Left colon (tissue), 2 donors: ENCODE measurements at regions not wholly inside any gene's neighbourhood (a gene's known extent, or its start where the extent isn't known, plus 50 kb on each side); places are given as distances from the start of the nearest gene placed in this dataset.
"Not testable (repeated sequence)": the region's sequence is repeated elsewhere in the genome, so short reads cannot be mapped to it uniquely, and the experiment has no call there.

Source experiments
- ATAC-seq: fragments of 200-7000 bp; cut with Tn5 transposase; one replicate; pipeline ENCODE4 v1.9.1; 2020; ENCODE audit warnings: mild to moderate bottlenecking, moderate library complexity
- DNase-seq, 2 donors: peaks; one replicate each; pipeline ENCODE4 v3.0.0-alpha.2; 2020
- intact Hi-C, 2 donors: fragments of 100-400 bp; cut with DNase I in 1 of 2; cut with micrococcal nuclease in 1 of 2; formaldehyde crosslinking; loops; one replicate each; pipeline versions ENCODE4 v1.11.2 to v1.14.0; 2022; cut with DNase I, micrococcal nuclease
- donor health status: DM: no; HTN: no; CAD: no.
- donor health status: DM: yes; HTN: yes; CAD: no.

DNA sequence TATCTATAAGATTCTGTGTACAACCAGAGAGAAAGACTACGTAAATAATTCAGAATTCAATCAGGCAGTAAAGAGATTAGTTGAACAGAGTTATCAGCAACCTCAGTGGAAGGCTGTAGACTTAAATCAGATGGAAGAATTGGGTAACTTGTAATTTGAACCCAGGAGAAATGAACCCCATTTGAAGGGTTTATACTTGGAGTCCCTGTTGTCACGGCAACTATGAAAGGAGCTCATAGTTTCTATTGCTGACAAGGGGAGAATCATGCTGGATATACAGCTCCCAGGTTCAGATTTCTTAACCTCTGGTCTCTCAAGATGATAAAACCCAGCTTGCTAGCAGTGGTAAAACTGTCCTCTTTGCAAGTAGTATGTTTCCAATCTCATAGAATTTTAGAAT lies 54.4 kb upstream of the BMP4 start:
- DNase-seq, result no peak
- no peak for ATAC-seq
- intact Hi-C loops, result no loop called here

DNA sequence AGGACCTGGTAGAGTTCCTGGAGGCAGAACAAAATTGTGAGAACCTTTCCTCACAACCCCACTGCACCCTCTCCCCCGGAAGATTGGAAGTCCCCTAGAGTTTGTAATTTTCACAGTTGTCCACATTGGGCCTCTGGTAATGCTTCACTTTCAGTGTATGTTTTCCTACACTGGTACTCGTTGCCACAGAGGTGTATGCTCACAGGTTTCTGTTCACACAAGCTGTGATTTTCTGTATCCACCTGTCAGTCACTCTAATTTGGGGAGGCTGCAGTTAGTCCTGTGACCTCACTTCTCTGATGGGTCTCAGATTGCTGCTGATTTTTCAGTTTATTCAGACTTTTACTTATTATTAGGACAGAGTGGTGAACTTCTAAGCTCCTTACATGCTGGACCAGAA lies 66.4 kb upstream of the BMP4 start:
- intact Hi-C loops, result no loop called here
- DNase-seq (no peak), ATAC-seq (no peak)

DNA sequence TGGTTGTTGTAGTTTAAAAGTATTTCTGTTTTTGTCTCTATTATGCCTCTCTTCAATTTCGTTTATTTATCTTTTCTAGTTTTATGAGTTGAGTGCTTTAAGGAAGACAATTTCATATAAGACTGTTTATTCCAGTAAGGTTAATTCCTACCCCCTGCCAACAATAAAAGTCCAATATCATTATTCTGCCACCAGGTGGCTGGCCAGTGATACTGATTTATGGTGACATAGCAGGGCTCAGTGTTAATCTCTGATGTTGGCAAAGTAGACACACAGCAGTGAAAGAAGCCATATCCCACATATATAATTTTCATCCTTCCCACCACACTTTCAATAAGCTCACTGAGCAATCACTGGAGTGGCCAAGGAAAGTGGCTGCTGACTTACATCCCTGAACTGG lies 69.0 kb upstream of the BMP4 start:
- ATAC-seq, result peak; percentile 74
- DNase-seq, result peak in 1 of 2 donors; percentile 13

DNA sequence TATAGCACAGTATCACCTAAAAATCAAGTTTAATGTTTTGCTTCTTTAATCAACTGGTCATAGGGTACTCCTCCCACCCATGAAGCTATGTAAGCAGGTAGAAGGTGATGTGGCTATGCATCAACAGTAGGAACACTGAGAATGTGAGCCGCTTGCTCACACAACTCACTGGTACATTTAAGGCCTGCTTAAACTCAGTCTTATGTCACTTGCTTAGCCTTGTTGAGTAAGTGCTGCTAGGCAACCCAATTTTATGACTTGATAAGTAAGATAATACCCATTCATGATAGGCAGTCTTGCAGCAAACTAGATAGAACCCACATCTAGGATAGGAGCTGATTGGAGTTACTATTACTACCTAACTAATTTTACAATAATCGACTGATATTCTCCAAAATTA lies 70.0 kb upstream of the BMP4 start:
- no peak for DNase-seq
- ATAC-seq, result peak; percentile 51
- intact Hi-C loops, result no loop called here

More for the DNA sequence above, 69.0 kb upstream of the BMP4 start:
- intact Hi-C loops, result no loop called here

DNA sequence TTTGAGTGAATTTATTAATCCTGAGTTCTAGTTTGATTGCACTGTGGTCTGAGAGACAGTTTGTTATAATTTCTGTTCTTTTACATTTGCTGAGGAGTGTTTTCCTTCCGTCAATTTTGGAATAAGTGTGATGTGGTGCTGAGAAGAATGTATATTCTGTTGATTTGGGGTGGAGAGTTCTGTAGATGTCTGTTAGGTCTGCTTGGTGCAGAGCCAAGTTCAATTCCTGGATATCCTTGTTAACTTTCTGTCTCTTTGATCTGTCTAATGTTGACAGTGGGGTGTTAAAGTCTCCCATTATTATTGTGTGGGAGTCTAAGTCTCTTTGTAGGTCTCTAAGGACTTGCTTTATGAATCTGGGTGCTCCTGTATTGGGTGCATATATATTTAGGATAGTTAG lies 74.4 kb upstream of the BMP4 start:
- DNase-seq, intact Hi-C loops, ATAC-seq: not testable (repeated sequence)

DNA sequence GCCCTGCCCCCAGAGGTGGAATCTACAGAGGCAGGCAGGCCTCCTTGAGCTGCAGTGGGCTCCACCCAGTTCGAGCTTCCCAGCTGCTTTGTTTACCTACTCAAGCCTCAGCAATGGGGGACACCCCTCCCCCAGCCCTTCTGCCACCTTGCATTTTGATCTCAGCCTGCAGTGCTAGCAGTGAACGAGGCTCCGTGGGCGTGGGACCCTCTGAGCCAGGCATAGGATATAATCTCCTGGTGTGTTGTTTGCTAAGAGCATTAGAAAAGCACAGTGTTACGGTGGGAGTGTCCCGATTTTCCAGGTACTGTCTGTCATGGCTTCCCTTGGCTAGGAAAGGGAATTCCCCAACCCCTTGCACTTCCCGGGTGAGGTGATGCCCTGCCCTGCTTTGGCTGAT lies 76.7 kb upstream of the BMP4 start:
- intact Hi-C loops, ATAC-seq, DNase-seq: not testable (repeated sequence)

DNA sequence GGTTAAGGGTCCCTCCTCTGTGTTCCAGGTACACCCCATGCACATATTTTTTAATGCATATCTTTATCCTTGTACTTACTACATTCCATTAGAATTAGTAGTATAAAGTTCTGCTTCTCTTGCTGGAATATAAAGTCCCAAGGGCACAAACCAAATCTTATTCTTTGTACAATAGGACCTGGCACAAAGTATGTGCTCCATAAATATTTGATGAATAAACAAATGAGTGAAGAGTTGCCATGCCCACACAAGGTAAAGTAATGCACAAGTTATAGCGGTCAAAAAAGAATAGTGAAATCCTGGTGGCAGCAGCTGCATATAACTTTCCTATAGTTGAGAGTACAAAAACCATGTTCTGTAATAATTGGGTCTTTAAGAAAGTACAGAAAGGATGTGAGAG lies 82.1 kb upstream of the BMP4 start:
- no peak for DNase-seq
- no peak for ATAC-seq
- intact Hi-C loops, result no loop called here

DNA sequence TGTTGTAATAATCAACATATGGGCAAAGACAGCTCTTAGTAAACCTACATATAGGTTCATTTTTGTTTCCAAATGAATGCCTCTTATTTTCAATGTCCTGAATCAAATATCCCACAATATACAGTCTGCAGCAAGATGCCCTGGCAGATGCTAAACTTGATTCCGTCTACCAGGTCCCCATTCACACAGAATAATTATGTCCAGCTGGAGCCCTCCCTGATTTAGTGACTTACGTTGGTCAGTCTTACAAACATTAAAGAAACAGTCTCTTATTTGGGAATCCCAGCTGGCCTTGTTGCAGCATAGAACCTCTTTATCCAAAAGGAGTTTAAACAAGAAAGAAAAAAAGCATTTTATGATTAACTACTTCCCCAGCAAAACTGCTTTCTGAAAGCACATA lies 82.7 kb upstream of the BMP4 start:
- intact Hi-C loops, result no loop called here
- ATAC-seq (no peak), DNase-seq (no peak)

DNA sequence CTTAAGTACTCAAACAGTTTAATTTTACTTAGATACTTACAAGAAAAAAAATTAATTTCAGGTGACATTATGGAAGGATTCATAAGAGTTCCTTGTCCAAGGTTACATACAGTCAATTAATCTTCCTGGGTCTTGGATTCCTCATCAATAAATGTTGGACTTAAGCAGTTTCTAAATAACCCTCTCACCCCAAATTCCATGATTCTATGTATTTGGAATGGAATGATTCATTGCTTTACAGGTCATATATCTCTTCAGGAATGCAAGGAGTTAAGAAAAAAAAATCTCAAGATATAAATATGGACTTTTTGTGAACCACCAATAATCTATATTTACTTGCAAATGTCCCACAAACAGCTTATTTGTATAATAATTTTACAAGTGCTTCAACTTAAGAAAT lies 84.2 kb upstream of the BMP4 start:
- ATAC-seq (no peak), DNase-seq (no peak)
- intact Hi-C loops, result no loop called here

DNA sequence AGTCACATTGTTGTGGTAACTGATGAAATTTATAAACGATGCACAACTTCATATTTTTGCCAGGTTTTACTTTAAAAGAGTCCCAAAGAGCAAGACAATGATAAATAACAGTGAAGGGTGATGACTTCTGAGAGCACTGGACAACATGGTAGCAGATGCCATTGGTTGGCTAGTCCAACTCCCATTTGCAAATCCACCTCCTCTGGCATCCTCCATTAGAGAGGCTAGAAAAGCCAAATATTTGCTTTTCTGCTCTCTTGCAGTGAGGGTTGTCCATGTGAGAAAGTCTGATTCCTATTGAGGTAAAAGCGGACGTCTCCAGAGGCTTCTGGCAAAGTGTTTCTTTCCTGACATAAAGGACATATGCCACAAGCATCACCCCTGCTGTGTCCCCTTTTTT lies 89.6 kb upstream of the BMP4 start:
- intact Hi-C loops, result no loop called here
- no peak for ATAC-seq
- DNase-seq, result no peak

DNA sequence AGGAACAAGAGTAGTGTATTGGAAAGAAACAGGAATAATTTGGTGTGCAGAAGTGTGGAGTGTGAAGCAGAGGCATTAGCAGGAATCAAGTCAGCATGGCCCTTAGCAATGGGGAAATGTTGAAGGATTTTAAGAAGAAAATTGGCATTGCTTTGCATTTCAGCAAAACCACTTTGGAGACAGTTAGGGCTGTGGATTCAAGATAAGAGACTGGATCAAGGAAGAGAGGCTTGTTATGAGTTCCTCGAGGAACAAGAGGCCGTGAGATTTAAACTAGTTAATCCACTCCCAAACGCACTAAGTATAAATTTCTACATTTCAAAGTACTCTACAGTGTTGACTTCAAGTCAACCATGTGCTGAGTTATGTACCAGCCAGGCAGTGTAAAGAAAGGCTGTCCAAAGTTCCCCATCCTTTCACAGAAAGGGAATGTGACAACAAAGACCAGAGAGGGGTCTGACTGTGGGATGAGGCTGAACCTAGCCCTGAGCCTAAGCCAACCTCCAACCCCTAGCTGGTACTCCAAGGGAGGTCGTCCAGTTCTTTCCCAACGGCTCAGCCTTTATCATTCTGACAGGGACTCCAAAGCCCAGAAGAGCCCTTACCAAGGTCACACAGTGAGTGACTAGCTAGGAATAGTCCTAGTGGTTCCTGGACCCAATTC lies 91.2 kb upstream of the BMP4 start:
- DNase-seq, result no peak
- intact Hi-C loops, result no loop called here
- peak; percentile 27 for ATAC-seq

DNA sequence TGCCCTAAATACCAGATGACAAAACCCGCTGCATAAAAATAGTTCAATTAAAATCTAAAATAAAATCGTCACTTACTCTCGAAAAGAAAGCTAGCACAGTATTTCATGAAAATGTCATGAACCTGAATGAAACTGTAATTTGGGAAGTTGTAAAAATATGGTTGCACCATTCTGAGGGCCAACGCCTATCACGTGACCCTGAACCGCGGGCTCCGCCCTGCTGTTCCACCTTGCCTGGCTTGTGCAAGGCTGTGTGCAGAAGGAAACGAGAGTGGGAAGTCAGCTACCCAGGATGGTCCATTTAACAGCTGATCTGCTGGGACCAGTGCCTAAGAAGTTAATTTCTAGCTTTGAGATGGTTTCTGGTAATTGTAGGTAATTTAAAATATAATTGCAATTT lies 91.7 kb upstream of the BMP4 start:
- ATAC-seq, result peak; percentile 95
- peak; percentile 45 to 61 for DNase-seq
- intact Hi-C loops, result no loop called here

DNA sequence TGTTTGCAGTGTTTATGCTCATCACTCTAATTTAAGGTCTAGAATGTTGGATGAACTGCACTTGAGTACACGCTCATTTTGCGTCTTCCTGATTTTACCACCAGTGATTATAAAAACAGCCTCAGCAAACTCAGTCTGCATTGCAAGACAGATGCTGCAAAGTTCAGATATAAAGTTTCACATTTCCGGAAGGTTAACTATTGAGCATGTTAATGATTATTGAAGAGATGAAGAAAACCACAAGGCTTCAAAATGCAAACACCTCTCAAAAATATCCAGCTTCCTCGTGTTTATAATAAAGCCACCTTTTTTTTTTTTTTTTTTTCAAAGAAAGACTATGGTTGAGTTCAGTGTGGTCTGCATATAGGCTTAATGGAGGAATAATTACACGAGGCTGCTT lies 92.1 kb upstream of the BMP4 start:
- intact Hi-C loops, result no loop called here
- ATAC-seq, result peak; percentile 83
- no peak for DNase-seq

DNA sequence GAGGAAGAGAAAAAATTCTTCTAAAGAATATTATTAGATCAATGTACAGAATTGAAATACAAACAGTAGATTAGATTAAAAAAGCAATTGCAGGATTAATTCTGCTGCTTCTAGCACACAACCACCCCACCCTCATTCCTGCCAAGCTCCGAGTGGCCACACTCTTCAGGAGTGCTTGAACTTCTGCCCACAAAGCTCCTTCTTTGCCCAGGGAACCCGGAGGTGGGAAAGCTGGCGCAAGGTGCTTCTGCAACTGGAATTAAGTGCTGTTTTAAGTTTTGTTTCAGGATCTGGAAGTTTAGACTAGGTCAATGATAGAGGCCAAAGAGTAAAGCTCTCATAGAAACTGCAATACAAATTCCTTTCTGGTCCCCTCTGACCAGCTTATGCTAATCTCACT lies 94.1 kb upstream of the BMP4 start:
- intact Hi-C loops, result no loop called here
- no peak for DNase-seq
- no peak for ATAC-seq

DNA sequence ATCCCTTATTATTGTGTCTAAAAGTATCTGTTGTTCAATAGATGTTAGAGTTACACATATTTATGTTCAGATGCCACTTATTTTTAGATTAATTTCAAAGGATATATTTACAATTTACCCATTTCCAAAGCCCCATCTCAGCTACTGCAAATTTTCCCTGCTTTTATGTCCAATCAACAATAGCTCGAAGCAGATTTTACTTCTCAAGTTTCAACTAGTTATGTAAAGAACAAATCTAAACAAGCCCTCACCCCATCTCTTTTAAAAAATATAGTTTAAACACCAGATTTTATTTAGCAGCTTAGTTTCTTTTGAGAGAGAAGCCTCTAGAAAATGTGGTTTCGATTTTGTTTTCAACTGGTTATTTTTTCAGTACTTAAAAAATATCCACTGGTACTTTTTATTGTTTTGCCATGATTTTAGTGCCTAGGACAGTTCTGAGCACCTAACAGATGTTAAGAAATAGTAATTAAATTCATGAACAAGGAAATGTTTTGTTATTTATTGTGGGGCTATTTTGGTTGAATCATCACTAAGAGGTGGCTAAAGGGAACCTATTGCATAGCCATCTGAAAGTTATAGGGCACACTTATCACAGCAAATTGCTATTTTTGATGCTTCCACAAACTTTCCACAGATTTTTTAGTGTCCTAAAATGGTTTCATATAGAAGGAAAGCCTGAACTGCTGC lies 96.2 kb upstream of the BMP4 start:
- intact Hi-C loops, result no loop called here
- DNase-seq, result no peak
- no peak for ATAC-seq

DNA sequence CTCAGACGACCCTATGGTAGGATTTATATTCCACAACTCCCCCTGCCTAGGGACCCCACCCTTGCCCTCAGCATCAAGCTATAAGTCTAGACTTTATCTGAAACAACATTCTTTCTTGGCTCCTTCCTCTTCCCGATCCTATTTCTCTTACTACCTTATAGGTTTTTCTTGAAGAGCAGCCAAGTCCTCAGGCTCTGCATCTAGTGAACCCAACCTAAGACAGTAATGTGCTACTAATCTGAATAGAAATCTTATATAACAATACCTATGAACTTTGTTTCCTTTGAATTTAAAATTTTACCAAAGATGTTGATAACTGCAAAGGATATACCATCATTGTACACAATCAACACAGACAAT lies 96.7 kb upstream of the BMP4 start:
- ATAC-seq, result no peak
- no peak for DNase-seq
- intact Hi-C loops, result no loop called here

DNA sequence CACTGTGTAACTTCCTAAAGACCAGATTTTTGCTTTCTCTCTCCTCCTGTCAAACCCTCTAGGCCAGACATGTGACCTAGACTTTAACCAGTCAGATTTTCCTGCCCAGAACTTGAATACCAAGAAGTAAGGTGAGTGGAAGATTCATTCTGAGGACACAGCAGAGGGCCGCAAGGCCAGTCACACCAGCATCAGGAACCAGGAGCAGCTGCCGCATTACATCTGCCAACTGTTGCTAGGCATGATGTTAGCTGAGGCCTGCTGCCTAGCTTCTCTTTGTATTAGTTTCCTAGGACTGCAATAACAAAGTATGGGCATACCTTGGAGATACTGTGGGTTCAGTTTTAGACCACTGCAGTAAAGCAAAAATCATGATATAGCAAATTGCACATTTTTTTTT lies 101.9 kb upstream of the BMP4 start:
- no peak for DNase-seq
- ATAC-seq, result no peak

DNA sequence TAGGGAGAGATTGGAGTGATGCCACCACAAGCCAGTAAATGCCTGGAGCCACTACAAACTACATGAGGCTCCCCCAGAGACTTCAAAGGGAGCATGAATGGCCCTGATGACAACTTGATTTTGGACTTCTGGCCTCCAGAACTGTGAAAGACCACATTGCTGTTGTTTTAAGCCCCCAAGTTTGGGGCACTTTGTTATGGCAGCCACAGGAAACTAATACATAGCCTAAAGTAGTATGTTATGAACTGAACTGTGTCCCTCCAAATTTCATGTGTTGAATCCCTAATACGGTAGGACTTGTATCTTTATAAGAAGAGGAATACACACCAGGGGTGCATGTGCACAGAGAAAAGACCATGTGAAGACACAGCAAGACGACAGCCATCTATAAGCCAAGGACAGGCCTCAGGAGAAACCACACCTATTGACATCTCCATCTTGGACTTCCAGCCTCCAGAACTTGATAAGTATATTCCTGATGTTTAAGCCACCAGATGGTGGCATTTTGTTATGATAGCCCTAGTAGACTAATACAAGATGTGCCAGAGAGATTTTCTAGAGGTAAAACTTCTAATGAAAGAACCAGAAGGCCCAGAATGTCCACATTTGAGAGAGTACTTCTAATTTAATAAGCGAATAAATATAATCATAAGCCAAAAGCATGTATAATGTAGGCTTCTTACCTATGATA lies 127.1 kb upstream of the BMP4 start:
- no peak for DNase-seq
- no peak for ATAC-seq
- intact Hi-C loops, result no loop called here

More for the DNA sequence above, 101.9 kb upstream of the BMP4 start:
- intact Hi-C loops, result no loop called here

DNA sequence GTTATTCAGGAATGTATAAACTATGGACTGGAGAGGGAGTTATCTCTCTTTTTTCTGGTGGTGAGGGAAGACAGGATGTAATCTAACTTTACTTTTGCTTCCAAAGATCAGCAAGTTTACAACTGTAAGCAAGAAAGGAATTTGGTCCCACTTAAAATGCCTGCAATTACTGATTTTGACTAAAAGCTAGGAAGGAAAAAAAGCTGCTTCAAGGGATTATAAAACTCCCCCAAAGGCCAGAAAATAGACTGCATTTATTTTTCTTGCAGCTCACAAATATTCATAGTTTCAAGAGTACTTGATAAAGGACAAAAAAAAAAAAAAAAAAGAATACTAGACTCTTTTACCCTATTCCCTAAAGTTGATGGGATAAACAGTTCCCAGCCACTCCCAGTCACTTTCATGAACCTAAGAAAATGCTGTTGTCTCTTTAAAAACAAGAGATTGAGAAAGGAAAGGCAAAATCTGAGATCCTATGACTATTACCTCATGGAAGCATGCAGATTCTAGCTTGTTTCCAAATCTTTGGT lies 128.7 kb upstream of the BMP4 start:
- DNase-seq, result no peak
- no peak for ATAC-seq
- intact Hi-C loops, result no loop called here

DNA sequence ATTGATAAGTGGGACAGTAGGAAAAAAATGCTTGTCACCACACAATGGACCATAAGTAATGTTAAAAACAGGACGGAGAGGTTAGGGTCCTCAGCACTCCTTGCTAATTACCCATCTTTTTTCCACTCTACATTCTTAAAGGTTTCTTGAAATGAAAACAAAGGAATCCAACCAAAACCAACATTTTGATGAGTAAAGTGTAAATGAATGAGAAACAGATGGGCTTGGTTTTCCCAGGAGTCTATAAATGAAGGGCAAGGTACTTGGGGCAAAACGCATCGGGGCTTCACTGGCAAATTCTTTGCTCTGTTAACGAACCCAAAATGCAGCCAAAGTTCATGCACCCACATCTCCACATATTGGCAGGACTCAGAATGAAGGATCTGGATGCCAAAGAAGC lies 129.2 kb upstream of the BMP4 start:
- DNase-seq, result no peak
- no peak for ATAC-seq
- intact Hi-C loops, result no loop called here
